Thoracic aorta (tissue), 2 donors: ENCODE measurements at regions not wholly inside any gene's neighbourhood (a gene's known extent, or its start where the extent isn't known, plus 50 kb on each side); places are given as distances from the start of the nearest gene placed in this dataset.

Experiments
- ATAC-seq: fragments of 150-250 bp; one replicate; pipeline ENCODE4 v1.8.0; 2017; ENCODE audit warnings: low read depth; ENCODE audit not compliant: insufficient number of reproducible peaks, low FRiP score
- DNase-seq: peaks from one replicate; pipeline ENCODE4 v3.0.0-alpha.2; 2020; ENCODE audit warnings: low spot score
- H3K27ac ChIP-seq, 2 donors: fragments of 200-600 bp; sonication (generic); 1 replicate in 1 of 2; 2 replicates in 1 of 2; pipeline ENCODE4 v1.5.1; 2016; ENCODE audit warnings: mild to moderate bottlenecking in 2 of 2, moderate library complexity in 2 of 2
- H3K27me3 ChIP-seq: fragments of 200-600 bp; sonication (generic); replicated peaks from 2 replicates; pipeline ENCODE4 v1.6.0; 2016; ENCODE audit warnings: mild to moderate bottlenecking; ENCODE audit not compliant: insufficient read depth
- H3K36me3 ChIP-seq: fragments of 200-600 bp; sonication (generic); one replicate; pipeline ENCODE4 v1.5.1; 2016
- H3K4me1 ChIP-seq, 2 donors: fragments of 200-600 bp; sonication (generic); 1 replicate in 1 of 2; 2 replicates in 1 of 2; pipeline versions ENCODE4 v1.5.1 to v1.6.0; 2016; ENCODE audit warnings: low read depth in 2 of 2, mild to moderate bottlenecking in 1 of 2; ENCODE audit not compliant: control insufficient read depth in 1 of 2
- H3K4me3 ChIP-seq: fragments of 200-600 bp; sonication (generic); 2 replicates; pipeline ENCODE4 v1.5.1; 2016; ENCODE audit warnings: mild to moderate bottlenecking
- H3K9me3 ChIP-seq: fragments of 200-600 bp; sonication (generic); 2 replicates; pipeline ENCODE4 v1.5.1; 2016
- CTCF ChIP-seq: fragments of 200-600 bp; sonication (generic); IDR thresholded peaks from one replicate; pipeline ENCODE4 v1.5.1; 2019; ENCODE audit warnings: antibody characterized with exemption

DNA sequence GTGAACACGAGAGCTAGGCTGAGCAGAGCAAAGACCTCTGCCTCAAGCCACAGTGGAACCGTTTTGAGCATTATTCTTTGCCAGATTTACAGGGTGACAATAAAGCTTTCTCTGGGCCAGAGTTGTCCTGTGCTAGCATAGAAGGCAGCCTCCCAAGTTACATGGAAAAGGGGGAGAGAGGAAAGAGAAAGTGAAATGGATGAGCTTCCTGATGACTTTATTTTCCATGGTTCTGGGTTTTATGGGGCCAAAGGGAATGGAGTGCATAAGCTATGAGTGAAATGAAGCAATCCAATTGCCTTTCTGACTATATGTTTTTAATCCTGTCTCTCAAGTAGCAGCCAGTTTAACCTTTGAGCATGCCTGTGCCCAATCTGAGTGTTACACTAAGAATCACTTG, 428.4 kb downstream of the COG6 start:
- Histone ChIP-seq H3K9me3 (no peaks in the 10 kb centered on the region), H3K36me3 (no peaks in the 10 kb centered on the region), H3K4me3 (no peak overlapping the region), H3K27ac (no peak overlapping the region), H3K4me1 (no peaks in the 10 kb centered on the region), H3K27me3 (no peaks in the 10 kb centered on the region)
- TF ChIP-seq CTCF, result no peak
- DNase-seq, result no peak
- ATAC-seq, result no peak

- H3K36me3 ChIP-seq, result no peaks in the 10 kb centered on the region
- H3K27ac ChIP-seq, result no peak overlapping the region
- H3K4me1 ChIP-seq, result no peaks in the 10 kb centered on the region
- H3K4me3 ChIP-seq, result no peak overlapping the region
- no peaks in the 10 kb centered on the region for H3K9me3 ChIP-seq
- ATAC-seq (no peak), DNase-seq (no peak)
- TF ChIP-seq CTCF, result no peak
- H3K27me3 ChIP-seq, result no peaks in the 10 kb centered on the region
Measured at GRCh38 chr13:40084934-40085333, 429.5 kb downstream of the COG6 start.

- DNase-seq (no peak), ATAC-seq (no peak)
- Histone ChIP-seq H3K27ac (no peak overlapping the region), H3K9me3 (no peaks in the 10 kb centered on the region), H3K36me3 (no peaks in the 10 kb centered on the region), H3K4me3 (no peak overlapping the region), H3K4me1 (no peaks in the 10 kb centered on the region), H3K27me3 (no peaks in the 10 kb centered on the region)
- no peak for TF ChIP-seq CTCF
Measured at GRCh38 chr13:40087091-40088002, 431.9 kb downstream of the COG6 start.

DNA sequence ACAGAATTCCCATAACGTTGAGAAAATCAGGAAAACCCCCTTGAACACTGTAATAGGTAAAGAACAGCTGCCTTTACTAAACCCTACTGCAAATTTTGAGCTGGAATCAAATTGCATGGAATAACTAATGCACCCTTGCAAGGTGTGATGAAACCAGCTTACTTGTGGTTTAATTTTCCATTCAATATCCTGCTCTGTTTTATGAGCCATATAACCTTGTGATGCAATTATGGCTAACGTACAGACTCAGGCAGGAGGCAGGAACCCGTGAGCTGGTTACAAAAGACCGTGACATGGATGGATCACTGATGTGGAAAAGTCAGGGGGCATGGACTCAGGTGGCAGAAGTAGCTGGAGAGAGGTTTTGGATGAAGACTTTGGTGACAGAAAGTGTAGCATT, 438.6 kb downstream of the COG6 start:
- Histone ChIP-seq H3K9me3 (no peaks in the 10 kb centered on the region), H3K36me3 (no peaks in the 10 kb centered on the region), H3K27me3 (no peaks in the 10 kb centered on the region), H3K4me3 (no peak overlapping the region), H3K4me1 (no peaks in the 10 kb centered on the region), H3K27ac (no peak overlapping the region)
- ATAC-seq (no peak), DNase-seq (no peak)
- no peak for TF ChIP-seq CTCF

- Histone ChIP-seq H3K4me1 (no peaks in the 10 kb centered on the region), H3K9me3 (no peaks in the 10 kb centered on the region), H3K27me3 (no peaks in the 10 kb centered on the region), H3K36me3 (no peaks in the 10 kb centered on the region), H3K4me3 (no peak overlapping the region), H3K27ac (no peak overlapping the region)
- no peak for ATAC-seq
- TF ChIP-seq CTCF, result no peak
- no peak for DNase-seq
Measured at GRCh38 chr13:40095695-40096356, 440.4 kb downstream of the COG6 start.
